DMS53 (cell line): ENCODE measurements at regions not wholly inside any gene's neighbourhood (a gene's known extent, or its start where the extent isn't known, plus 50 kb on each side); places are given as distances from the start of the nearest gene placed in this dataset.
A peak's percentile ranks its signal among the peaks of the same experiment; 100 is the strongest.

Experiments
- DNase-seq: peaks from one replicate; lab custom pipeline; 2025; lab: John Stamatoyannopoulos, UW

GRCh38 chr10:4024027-4024426 lies 239.0 kb upstream of the KLF6 start:
- no peak for DNase-seq

GRCh38 chr10:4022473-4022872 lies 237.5 kb upstream of the KLF6 start:
- DNase-seq: no peak

- no peak for DNase-seq
Measured at GRCh38 chr10:4020631-4021030, 235.6 kb upstream of the KLF6 start.

GRCh38 chr10:4018054-4018511 lies 233.1 kb upstream of the KLF6 start:
- DNase-seq: no peak

GRCh38 chr10:4017336-4017735 lies 232.3 kb upstream of the KLF6 start:
- DNase-seq: no peak

GRCh38 chr10:4016214-4016740 lies 231.3 kb upstream of the KLF6 start:
- no peak for DNase-seq

- peak; percentile 64 for DNase-seq
Measured at GRCh38 chr10:4013651-4014121, 228.7 kb upstream of the KLF6 start.

GRCh38 chr10:4012848-4013247 lies 227.8 kb upstream of the KLF6 start:
- no peak for DNase-seq

GRCh38 chr10:4011136-4011812 lies 226.3 kb upstream of the KLF6 start:
- no peak for DNase-seq

- DNase-seq: no peak
Measured at GRCh38 chr10:4008676-4009382, 223.8 kb upstream of the KLF6 start.

- no peak for DNase-seq
Measured at GRCh38 chr10:4007771-4008170, 222.8 kb upstream of the KLF6 start.

GRCh38 chr10:4006858-4007257 lies 221.8 kb upstream of the KLF6 start:
- DNase-seq: no peak

GRCh38 chr10:4006051-4006450 lies 221.0 kb upstream of the KLF6 start:
- no peak for DNase-seq

- DNase-seq: no peak
Measured at GRCh38 chr10:4004990-4005389, 220.0 kb upstream of the KLF6 start.

- no peak for DNase-seq
Measured at GRCh38 chr10:4004144-4004543, 219.1 kb upstream of the KLF6 start.

GRCh38 chr10:4003348-4003973 lies 218.5 kb upstream of the KLF6 start:
- no peak for DNase-seq

- no peak for DNase-seq
Measured at GRCh38 chr10:4001811-4002210, 216.8 kb upstream of the KLF6 start.

GRCh38 chr10:3999642-4000041 lies 214.6 kb upstream of the KLF6 start:
- DNase-seq: no peak

GRCh38 chr10:3996697-3997096 lies 211.7 kb upstream of the KLF6 start:
- no peak for DNase-seq

GRCh38 chr10:3995302-3996210 lies 210.5 kb upstream of the KLF6 start:
- DNase-seq: no peak

- no peak for DNase-seq
Measured at GRCh38 chr10:3992382-3993178, 207.6 kb upstream of the KLF6 start.
